ENCODE measurements at regions not wholly inside any gene's neighbourhood (a gene's known extent, or its start where the extent isn't known, plus 50 kb on each side); places are given as distances from the start of the nearest gene placed in this dataset.

GRCh38 chr14:30185832-30186231 is 258.2 kb upstream of the PRKD1 start:
- Histone ChIP-seq H3K27me3 (replicated peaks; ENCODE audit: insufficient read depth, low read depth, low read length, poor library complexity) (no peaks in the 10 kb centered on the region), H3K9me3 (ENCODE audit: low read depth, low read length, poor library complexity, severe bottlenecking) (no peaks in the 10 kb centered on the region), H3K27ac (ENCODE audit: low read depth, low read length, poor library complexity, severe bottlenecking) (no peak overlapping the region), H3K4me1 (ENCODE audit: insufficient read depth, low read length, poor library complexity, severe bottlenecking) (no peaks in the 10 kb centered on the region), H3K36me3 (ENCODE audit: insufficient read depth, low read length, poor library complexity, severe bottlenecking) (no peaks in the 10 kb centered on the region), H3K4me3 (ENCODE audit: low read depth, low read length, poor library complexity, severe bottlenecking) (no peak overlapping the region)
- TF ChIP-seq EZH2 (IDR thresholded peaks at IDR 0.05; ENCODE audit: borderline replicate concordance, low read depth, low read length, poor library complexity, severe bottlenecking) (no peak), CTCF (conservative IDR thresholded peaks at IDR 0.05; ENCODE audit: low read depth, low read length) (peak; percentile 17; the same call in 1 of the 2 replicates)
- intact Hi-C loops (cut with micrococcal nuclease; ENCODE audit: unreplicated experiment): no loop called here
- no peak for DNase-seq (ENCODE audit: low spot score)
- CTCF ChIA-PET: no interaction called here
- BruUV-seq (replicated peaks): no TSS peak
- POLR2A ChIA-PET (ENCODE audit: low non-redundant PET): no interaction called here

- Histone ChIP-seq H3K36me3 (ENCODE audit: insufficient read depth, low read length, poor library complexity, severe bottlenecking) (no peaks in the 10 kb centered on the region), H3K9me3 (ENCODE audit: low read depth, low read length, poor library complexity, severe bottlenecking) (no peaks in the 10 kb centered on the region), H3K4me3 (ENCODE audit: low read depth, low read length, poor library complexity, severe bottlenecking) (no peak overlapping the region), H3K4me1 (ENCODE audit: insufficient read depth, low read length, poor library complexity, severe bottlenecking) (no peaks in the 10 kb centered on the region), H3K27ac (ENCODE audit: low read depth, low read length, poor library complexity, severe bottlenecking) (no peak overlapping the region), H3K27me3 (replicated peaks; ENCODE audit: insufficient read depth, low read depth, low read length, poor library complexity) (no peaks in the 10 kb centered on the region)
- ChIA-PET CTCF (no interaction called here), POLR2A (ENCODE audit: low non-redundant PET) (no interaction called here)
- intact Hi-C loops (cut with micrococcal nuclease; ENCODE audit: unreplicated experiment): no loop called here
- TF ChIP-seq EZH2 (IDR thresholded peaks at IDR 0.05; ENCODE audit: borderline replicate concordance, low read depth, low read length, poor library complexity, severe bottlenecking) (no peak), CTCF (conservative IDR thresholded peaks at IDR 0.05; ENCODE audit: low read depth, low read length) (no peak)
- no TSS peak for BruUV-seq (replicated peaks)
- DNase-seq (ENCODE audit: low spot score): no peak
Observed at GRCh38 chr14:30191639-30192279, 264.1 kb upstream of the PRKD1 start.

DNA sequence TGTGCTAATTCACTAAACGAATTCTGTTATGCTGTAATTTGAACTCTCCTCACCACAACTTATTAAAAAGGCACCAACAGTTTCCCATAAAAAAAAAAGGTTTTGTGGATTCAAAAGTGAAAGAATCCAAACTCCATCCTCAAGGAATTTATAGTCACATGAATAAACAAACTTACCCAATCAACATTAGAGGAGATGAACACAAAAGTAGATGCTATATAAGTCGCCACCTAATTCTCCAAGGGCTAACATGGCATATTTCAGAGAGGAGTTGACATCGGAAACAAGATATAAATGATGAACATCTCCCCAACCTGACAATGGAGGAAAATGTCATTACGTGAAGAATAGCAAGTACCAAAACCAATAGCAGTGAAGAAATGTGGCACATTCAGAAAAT is 265.5 kb upstream of the PRKD1 start:
- CTCF ChIA-PET: no interaction called here

More for the DNA sequence above, 265.5 kb upstream of the PRKD1 start:
- Histone ChIP-seq H3K27ac (ENCODE audit: low read depth, low read length, poor library complexity, severe bottlenecking) (no peak overlapping the region), H3K36me3 (ENCODE audit: insufficient read depth, low read length, poor library complexity, severe bottlenecking) (no peaks in the 10 kb centered on the region), H3K27me3 (replicated peaks; ENCODE audit: insufficient read depth, low read depth, low read length, poor library complexity) (no peaks in the 10 kb centered on the region), H3K9me3 (ENCODE audit: low read depth, low read length, poor library complexity, severe bottlenecking) (no peaks in the 10 kb centered on the region), H3K4me1 (ENCODE audit: insufficient read depth, low read length, poor library complexity, severe bottlenecking) (no peaks in the 10 kb centered on the region), H3K4me3 (ENCODE audit: low read depth, low read length, poor library complexity, severe bottlenecking) (no peak overlapping the region)
- intact Hi-C loops (cut with micrococcal nuclease; ENCODE audit: unreplicated experiment): no loop called here
- no peak for DNase-seq (ENCODE audit: low spot score)
- BruUV-seq (replicated peaks): no TSS peak
- TF ChIP-seq CTCF (conservative IDR thresholded peaks at IDR 0.05; ENCODE audit: low read depth, low read length) (no peak), EZH2 (IDR thresholded peaks at IDR 0.05; ENCODE audit: borderline replicate concordance, low read depth, low read length, poor library complexity, severe bottlenecking) (no peak)
- POLR2A ChIA-PET (ENCODE audit: low non-redundant PET): no interaction called here
